ENCODE measurements at regions not wholly inside any gene's neighbourhood (a gene's known extent, or its start where the extent isn't known, plus 50 kb on each side); places are given as distances from the start of the nearest gene placed in this dataset.
A peak's percentile ranks its signal among the peaks of the same experiment; 100 is the strongest.

- TF ChIP-seq CTCF (IDR thresholded peaks at IDR 0.05; ENCODE audit: insufficient read depth, low read length, severe bottlenecking) = no peak
- H3K27me3 ChIP-seq (ENCODE audit: control insufficient read depth, insufficient read depth, low read length) = no peaks in the 10 kb centered on the region
- H3K4me3 ChIP-seq (ENCODE audit: low read depth, low read length) = no peak overlapping the region
- FAIRE-seq = no peak
- no peaks in the 10 kb centered on the region for H3K36me3 ChIP-seq (ENCODE audit: control insufficient read depth, insufficient read depth, low read length)
- DNase-seq (ENCODE audit: low read depth) = no peak
These were observed 114.0 kb downstream of the DRD1 start for GRCh38 chr5:175329976-175330375.

DNA sequence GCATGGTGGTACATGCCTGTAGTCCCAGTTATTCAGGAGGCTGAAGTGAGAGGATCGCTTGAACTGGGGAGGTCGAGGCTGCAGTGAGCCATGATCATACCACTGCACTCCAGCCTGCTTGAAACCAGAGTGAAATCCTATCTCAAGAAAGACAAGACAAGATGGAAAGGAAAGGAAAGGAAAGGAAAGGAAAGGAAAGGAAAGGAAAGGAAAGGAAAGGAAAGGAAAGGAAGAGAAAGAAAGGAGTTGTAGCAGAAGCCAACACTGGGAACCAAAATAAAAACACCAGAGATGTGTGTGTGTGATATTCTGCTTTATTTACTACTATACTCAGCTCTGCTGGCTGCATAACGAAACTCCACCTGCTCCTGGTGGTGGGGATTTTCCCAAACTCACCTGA lies 115.3 kb downstream of the DRD1 start:
- H3K4me3 ChIP-seq (ENCODE audit: low read depth, low read length) = no peak overlapping the region
- H3K36me3 ChIP-seq (ENCODE audit: control insufficient read depth, insufficient read depth, low read length) = no peaks in the 10 kb centered on the region
- FAIRE-seq (no peak), DNase-seq (ENCODE audit: low read depth) (no peak)
- H3K27me3 ChIP-seq (ENCODE audit: control insufficient read depth, insufficient read depth, low read length) = no peaks in the 10 kb centered on the region
- no peak for TF ChIP-seq CTCF (IDR thresholded peaks at IDR 0.05; ENCODE audit: insufficient read depth, low read length, severe bottlenecking)

GRCh38 chr5:175328176-175328575 lies 115.8 kb downstream of the DRD1 start:
- Histone ChIP-seq H3K27me3 (ENCODE audit: control insufficient read depth, insufficient read depth, low read length) (no peaks in the 10 kb centered on the region), H3K4me3 (ENCODE audit: low read depth, low read length) (no peak overlapping the region), H3K36me3 (ENCODE audit: control insufficient read depth, insufficient read depth, low read length) (no peaks in the 10 kb centered on the region)
- TF ChIP-seq CTCF (IDR thresholded peaks at IDR 0.05; ENCODE audit: insufficient read depth, low read length, severe bottlenecking) = no peak
- no peak for FAIRE-seq
- no peak for DNase-seq (ENCODE audit: low read depth)

GRCh38 chr5:175325681-175326080 lies 118.3 kb downstream of the DRD1 start:
- H3K27me3 ChIP-seq (ENCODE audit: control insufficient read depth, insufficient read depth, low read length) = no peaks in the 10 kb centered on the region
- H3K4me3 ChIP-seq (ENCODE audit: low read depth, low read length) = no peak overlapping the region
- no peak for FAIRE-seq
- no peaks in the 10 kb centered on the region for H3K36me3 ChIP-seq (ENCODE audit: control insufficient read depth, insufficient read depth, low read length)
- DNase-seq (ENCODE audit: low read depth) = peak; percentile 89
- no peak for TF ChIP-seq CTCF (IDR thresholded peaks at IDR 0.05; ENCODE audit: insufficient read depth, low read length, severe bottlenecking)

DNA sequence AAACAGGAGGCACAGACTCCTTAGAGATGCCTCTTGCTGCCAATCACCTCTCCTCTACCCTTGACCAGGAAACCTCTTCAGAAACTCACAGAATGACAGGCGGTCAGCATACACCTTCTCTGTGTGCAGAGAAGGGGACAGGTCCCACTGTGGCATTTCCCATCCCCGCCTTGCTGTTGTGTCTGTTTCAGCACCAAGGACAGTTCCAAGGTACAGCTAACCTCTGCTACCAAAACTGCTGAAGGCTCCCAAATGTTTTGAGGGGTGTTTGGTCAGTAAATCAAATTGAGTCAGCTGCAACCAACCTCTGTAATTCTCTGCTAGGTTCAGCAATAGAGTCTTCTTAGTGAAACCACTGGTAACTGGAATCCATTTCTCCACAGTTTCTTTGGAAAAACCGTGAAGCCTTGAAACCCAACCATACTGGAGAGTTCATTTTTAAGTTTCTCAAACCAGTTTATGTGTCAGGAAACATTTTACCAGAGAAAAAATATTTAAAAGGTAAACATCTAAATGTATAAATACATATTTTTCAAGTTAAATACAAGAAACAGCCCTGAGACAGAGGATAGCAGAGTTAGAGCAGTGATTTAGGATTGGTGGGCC lies 122.0 kb downstream of the DRD1 start:
- TF ChIP-seq CTCF (IDR thresholded peaks at IDR 0.05; ENCODE audit: insufficient read depth, low read length, severe bottlenecking) = no peak
- no peak for FAIRE-seq
- Histone ChIP-seq H3K4me3 (ENCODE audit: low read depth, low read length) (no peak overlapping the region), H3K27me3 (ENCODE audit: control insufficient read depth, insufficient read depth, low read length) (no peaks in the 10 kb centered on the region), H3K36me3 (ENCODE audit: control insufficient read depth, insufficient read depth, low read length) (no peaks in the 10 kb centered on the region)
- peak; percentile 32 for DNase-seq (ENCODE audit: low read depth)

DNA sequence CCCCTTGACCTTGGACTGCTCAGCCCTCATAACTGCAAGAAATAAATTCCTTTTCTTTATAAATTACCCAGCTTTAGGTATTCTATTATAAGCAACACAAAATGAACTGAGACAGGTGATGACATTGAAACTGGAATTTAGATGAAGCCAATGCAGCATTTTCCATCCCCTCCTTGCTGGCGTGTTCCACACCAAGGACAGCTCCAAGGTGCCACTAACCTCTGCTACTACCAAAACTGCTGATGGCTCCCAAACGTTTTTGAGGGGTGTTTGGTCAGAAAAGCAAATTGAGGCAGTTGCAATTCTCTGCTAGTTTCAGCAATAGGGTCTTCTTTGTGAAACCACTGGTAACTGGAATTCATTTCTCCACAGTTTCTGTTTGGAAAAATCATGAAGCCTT lies 124.8 kb downstream of the DRD1 start:
- H3K27me3 ChIP-seq (ENCODE audit: control insufficient read depth, insufficient read depth, low read length) = no peaks in the 10 kb centered on the region
- no peak for TF ChIP-seq CTCF (IDR thresholded peaks at IDR 0.05; ENCODE audit: insufficient read depth, low read length, severe bottlenecking)
- DNase-seq (ENCODE audit: low read depth) (no peak), FAIRE-seq (no peak)
- H3K36me3 ChIP-seq (ENCODE audit: control insufficient read depth, insufficient read depth, low read length) = no peaks in the 10 kb centered on the region
- no peak overlapping the region for H3K4me3 ChIP-seq (ENCODE audit: low read depth, low read length)
